Fibroblast of mammary gland (primary cell): ENCODE measurements at regions not wholly inside any gene's neighbourhood (a gene's known extent, or its start where the extent isn't known, plus 50 kb on each side); places are given as distances from the start of the nearest gene placed in this dataset.

ENCODE experiments used
- DNase-seq: peaks from one replicate; pipeline ENCODE4 v3.0.0-alpha.2; 2010; ENCODE audit warnings: low read depth
- H3K4me3 ChIP-seq: 2 replicates; pipeline ENCODE4 v1.5.1; 2011; ENCODE audit warnings: low read depth, mild to moderate bottlenecking, low read length, moderate library complexity; ENCODE audit not compliant: control insufficient read depth
- CTCF ChIP-seq: conservative IDR thresholded peaks from 2 replicates; pipeline ENCODE4 v1.5.1; 2011; ENCODE audit warnings: low read depth, low read length, inconsistent platforms; ENCODE audit not compliant: control insufficient read depth, insufficient read depth

- no peak overlapping the region for H3K4me3 ChIP-seq
- DNase-seq: no peak
- TF ChIP-seq CTCF: no peak
Measured at GRCh38 chrX:121258545-121258944, 211.1 kb downstream of the GLUD2 start.

- H3K4me3 ChIP-seq: no peak overlapping the region
- DNase-seq: no peak
- TF ChIP-seq CTCF: no peak
Measured at GRCh38 chrX:121259170-121259569, 211.8 kb downstream of the GLUD2 start.

GRCh38 chrX:121260596-121261240, 213.3 kb downstream of the GLUD2 start:
- peak; percentile 62 for DNase-seq
- no peak overlapping the region for H3K4me3 ChIP-seq
- TF ChIP-seq CTCF: no peak

GRCh38 chrX:121283921-121284320, 236.5 kb downstream of the GLUD2 start:
- no peak for DNase-seq
- no peak for TF ChIP-seq CTCF
- no peak overlapping the region for H3K4me3 ChIP-seq

GRCh38 chrX:121298499-121298898, 251.1 kb downstream of the GLUD2 start:
- no peak overlapping the region for H3K4me3 ChIP-seq
- no peak for DNase-seq
- no peak for TF ChIP-seq CTCF

GRCh38 chrX:121301356-121301755, 253.9 kb downstream of the GLUD2 start:
- TF ChIP-seq CTCF: no peak
- DNase-seq: no peak
- no peak overlapping the region for H3K4me3 ChIP-seq

- no peak for TF ChIP-seq CTCF
- no peak for DNase-seq
- no peak overlapping the region for H3K4me3 ChIP-seq
Measured at GRCh38 chrX:121301822-121302221, 254.4 kb downstream of the GLUD2 start.
